Astrocyte (in vitro differentiated cells and primary cell): ENCODE measurements at regions not wholly inside any gene's neighbourhood (a gene's known extent, or its start where the extent isn't known, plus 50 kb on each side); places are given as distances from the start of the nearest gene placed in this dataset.

Experiments used
- EZH2 ChIP-seq: IDR thresholded peaks from 2 replicates; pipeline ENCODE4 v1.6.1; 2012; ENCODE audit warnings: mild to moderate bottlenecking, low read length, inconsistent platforms; ENCODE audit not compliant: insufficient read depth
- TF ChIP-seq, protein P1 (sequence below): IDR thresholded peaks from 2 replicates; pipeline ENCODE4 v1.5.1; 2011; ENCODE audit warnings: low read depth, mild to moderate bottlenecking, inconsistent platforms, low read length, moderate library complexity; ENCODE audit not compliant: insufficient read depth

DNA sequence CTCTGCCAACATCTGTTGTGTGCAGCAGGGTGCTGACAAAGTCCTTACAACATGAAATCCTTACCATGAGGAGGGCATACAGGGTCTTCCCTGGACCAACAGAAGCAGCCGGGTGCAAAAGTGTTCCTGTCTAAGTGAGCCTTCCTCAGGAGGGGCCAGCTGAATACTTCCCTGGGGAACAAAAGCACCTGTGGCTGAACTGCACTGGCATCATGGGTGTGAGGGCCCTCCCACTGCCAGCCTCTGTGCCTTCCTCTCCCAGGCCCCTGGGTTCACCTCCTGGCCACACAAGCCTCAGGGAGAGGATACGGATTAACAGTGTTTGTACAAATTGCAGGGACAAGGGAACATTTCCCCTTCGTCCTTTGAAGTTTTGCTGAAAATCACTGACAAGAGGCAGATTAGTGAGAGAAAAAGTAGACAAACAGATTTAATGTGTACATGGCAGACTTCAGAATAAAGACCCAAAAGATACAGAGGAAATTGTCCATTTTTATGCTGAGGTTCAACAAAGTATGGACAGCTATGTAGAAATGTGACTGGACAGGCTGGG lies 91.0 kb upstream of the PPM1J start:
- TF ChIP-seq, protein P1, sequence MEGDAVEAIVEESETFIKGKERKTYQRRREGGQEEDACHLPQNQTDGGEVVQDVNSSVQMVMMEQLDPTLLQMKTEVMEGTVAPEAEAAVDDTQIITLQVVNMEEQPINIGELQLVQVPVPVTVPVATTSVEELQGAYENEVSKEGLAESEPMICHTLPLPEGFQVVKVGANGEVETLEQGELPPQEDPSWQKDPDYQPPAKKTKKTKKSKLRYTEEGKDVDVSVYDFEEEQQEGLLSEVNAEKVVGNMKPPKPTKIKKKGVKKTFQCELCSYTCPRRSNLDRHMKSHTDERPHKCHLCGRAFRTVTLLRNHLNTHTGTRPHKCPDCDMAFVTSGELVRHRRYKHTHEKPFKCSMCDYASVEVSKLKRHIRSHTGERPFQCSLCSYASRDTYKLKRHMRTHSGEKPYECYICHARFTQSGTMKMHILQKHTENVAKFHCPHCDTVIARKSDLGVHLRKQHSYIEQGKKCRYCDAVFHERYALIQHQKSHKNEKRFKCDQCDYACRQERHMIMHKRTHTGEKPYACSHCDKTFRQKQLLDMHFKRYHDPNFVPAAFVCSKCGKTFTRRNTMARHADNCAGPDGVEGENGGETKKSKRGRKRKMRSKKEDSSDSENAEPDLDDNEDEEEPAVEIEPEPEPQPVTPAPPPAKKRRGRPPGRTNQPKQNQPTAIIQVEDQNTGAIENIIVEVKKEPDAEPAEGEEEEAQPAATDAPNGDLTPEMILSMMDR: no peak
- TF ChIP-seq EZH2: no peak
